Omental fat pad (tissue), 3 donors: ENCODE measurements at regions not wholly inside any gene's neighbourhood (a gene's known extent, or its start where the extent isn't known, plus 50 kb on each side); places are given as distances from the start of the nearest gene placed in this dataset.
"Not testable (repeated sequence)": the region's sequence is repeated elsewhere in the genome, so short reads cannot be mapped to it uniquely, and the experiment has no call there.

ENCODE experiments used
- ATAC-seq: fragments of 150-250 bp; one replicate; pipeline ENCODE4 v1.9.1; 2016; ENCODE audit warnings: mild to moderate bottlenecking, moderate library complexity; ENCODE audit not compliant: low FRiP score
- DNase-seq: peaks from one replicate; pipeline ENCODE4 v3.0.0-alpha.2; 2019; ENCODE audit warnings: low spot score
- CTCF ChIP-seq, 3 donors: fragments of 450-650 bp; IDR thresholded peaks; one replicate each; pipeline ENCODE4 v1.5.1; 2016 to 2017; ENCODE audit warnings: antibody characterized with exemption in 3 of 3, mild to moderate bottlenecking in 3 of 3, moderate library complexity in 2 of 3

- ATAC-seq: no peak
- no peak for TF ChIP-seq CTCF (IDR thresholded peaks at IDR 0.05)
- DNase-seq: no peak
Measured at GRCh38 chr6:144372116-144372515, 87.0 kb downstream of the UTRN start.

- no peak for TF ChIP-seq CTCF (IDR thresholded peaks at IDR 0.05)
- ATAC-seq (no peak), DNase-seq (no peak)
Measured at GRCh38 chr6:144372611-144373594, 87.8 kb downstream of the UTRN start.

GRCh38 chr6:144374525-144374924, 89.4 kb downstream of the UTRN start:
- ATAC-seq, DNase-seq: not testable (repeated sequence)

GRCh38 chr6:144377586-144378210, 92.6 kb downstream of the UTRN start:
- no peak for TF ChIP-seq CTCF (IDR thresholded peaks at IDR 0.05)
- peak; percentile 71 for ATAC-seq
- no peak for DNase-seq

- TF ChIP-seq CTCF (IDR thresholded peaks at IDR 0.05): no peak
- no peak for ATAC-seq
- no peak for DNase-seq
Measured at GRCh38 chr6:144378437-144378836, 93.3 kb downstream of the UTRN start.

- no peak for TF ChIP-seq CTCF (IDR thresholded peaks at IDR 0.05)
- DNase-seq (no peak), ATAC-seq (peak; percentile 78)
Measured at GRCh38 chr6:144379356-144379755, 94.2 kb downstream of the UTRN start.

GRCh38 chr6:144381499-144381898, 96.4 kb downstream of the UTRN start:
- not testable (repeated sequence) for DNase-seq

GRCh38 chr6:144383336-144383735, 98.2 kb downstream of the UTRN start:
- TF ChIP-seq CTCF (IDR thresholded peaks at IDR 0.05): no peak
- DNase-seq: no peak
- ATAC-seq: no peak

More at GRCh38 chr6:144381499-144381898, 96.4 kb downstream of the UTRN start:
- not testable (repeated sequence) for ATAC-seq
